ENCODE measurements at regions not wholly inside any gene's neighbourhood (a gene's known extent, or its start where the extent isn't known, plus 50 kb on each side); places are given as distances from the start of the nearest gene placed in this dataset.

DNA sequence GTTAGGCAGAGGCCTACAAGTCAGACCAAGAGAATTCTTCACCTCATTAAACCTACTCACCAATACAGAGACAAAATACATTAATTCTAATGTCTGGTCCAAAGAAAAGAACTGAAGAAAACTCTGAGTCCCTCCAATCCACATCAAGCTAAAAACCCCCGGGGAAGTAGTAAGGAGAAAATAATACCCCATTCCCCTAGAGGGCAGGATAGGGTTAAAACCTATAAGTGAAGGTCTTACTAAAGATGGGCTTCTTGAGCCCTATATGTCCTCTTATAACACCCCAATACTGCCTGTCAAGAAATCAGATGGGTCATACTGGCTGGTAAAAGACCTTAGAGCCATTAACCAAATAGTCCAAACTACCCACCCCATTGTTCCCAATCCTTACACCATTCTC is 141.3 kb upstream of the TMEM106B start:
- DNase-seq, result no peak

- no peak for DNase-seq
Observed at GRCh38 chr7:12074889-12075288, 136.2 kb upstream of the TMEM106B start.

DNA sequence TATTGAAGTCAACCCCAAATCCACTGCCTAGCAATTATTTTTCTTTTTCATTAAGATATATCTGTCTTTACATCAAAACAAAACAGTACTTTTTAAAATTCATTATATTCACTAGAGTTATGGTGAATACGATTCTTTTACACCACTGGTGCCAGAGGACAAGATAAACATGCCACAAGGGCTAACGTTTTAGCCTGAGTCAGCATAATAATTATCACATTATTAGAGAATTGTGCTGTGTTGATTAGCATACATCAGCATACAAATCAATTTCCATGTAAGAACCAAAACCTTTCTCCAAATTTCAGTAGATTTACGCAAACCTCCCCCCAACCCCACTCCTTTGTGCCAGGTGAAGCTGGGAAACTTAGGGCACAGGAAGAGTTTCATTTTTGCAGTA is 131.1 kb upstream of the TMEM106B start:
- DNase-seq, result no peak

GRCh38 chr7:12085516-12085915 is 125.6 kb upstream of the TMEM106B start:
- DNase-seq, result no peak

DNA sequence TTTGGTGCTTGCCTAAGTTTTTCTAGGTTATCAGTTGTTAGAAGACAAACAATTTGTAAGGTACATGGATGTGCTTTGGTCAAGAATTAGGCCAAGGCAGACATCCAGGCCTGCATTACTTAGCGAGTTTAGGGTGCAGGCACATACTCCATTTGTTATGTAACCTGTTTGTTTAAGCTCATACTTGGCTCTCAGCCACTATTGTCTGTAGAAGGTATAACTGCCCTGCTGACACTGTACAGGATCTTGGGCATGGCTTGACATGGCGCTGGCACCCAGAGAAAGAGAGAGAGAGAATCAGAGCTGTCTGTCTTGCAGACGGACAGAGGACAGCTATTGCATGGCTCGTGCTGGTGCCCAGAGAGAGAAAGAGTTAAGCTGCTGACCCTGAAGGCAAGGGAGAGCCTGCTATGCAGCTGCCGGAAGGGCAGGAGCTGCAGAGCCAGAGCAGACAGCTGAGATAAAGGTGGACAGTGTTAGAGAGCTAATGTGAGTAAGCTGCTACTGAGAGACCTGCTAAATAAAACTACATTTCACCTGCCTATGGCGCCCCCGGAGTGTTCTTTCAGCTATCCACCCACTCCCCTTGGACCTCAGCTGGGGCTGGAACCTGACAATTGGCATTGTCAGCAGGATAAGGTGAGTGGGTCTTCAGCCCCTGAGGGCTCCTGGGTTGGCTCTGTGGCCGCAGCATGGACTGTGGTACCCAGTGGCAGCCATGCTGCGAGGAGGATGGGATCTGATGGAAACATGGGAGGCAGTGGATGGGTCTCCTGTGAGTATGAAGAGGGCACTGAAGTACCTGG is 120.9 kb upstream of the TMEM106B start:
- DNase-seq, result no peak

DNA sequence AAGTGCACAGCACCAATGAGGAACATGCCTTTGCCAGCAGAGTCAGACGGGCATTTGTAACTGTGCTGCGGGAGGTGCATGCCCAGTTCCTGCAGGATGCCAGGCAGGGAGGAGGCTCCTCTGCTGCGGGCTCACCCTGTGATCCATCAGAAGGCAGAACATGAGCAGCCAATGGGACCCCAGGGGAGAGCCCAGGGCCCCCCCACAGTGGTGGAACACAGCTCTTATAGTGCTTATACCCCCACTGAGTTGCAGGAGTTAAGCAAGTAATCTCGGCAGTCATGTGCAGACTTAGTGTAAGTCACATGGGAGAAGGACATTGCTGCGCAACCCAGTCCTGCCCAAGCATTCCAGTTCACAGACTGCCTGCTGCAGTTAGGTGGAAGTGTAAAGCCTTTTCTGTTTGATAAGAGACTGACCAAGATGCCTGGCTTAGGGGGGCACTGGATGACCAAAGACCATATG is 120.3 kb upstream of the TMEM106B start:
- peak in 1 of 56 donors; percentile 4 for DNase-seq

- DNase-seq, result no peak
Observed at GRCh38 chr7:12091231-12091630, 119.9 kb upstream of the TMEM106B start.

- no peak for DNase-seq
Observed at GRCh38 chr7:12092499-12093130, 118.5 kb upstream of the TMEM106B start.

- no peak for DNase-seq
Observed at GRCh38 chr7:12093365-12093764, 117.7 kb upstream of the TMEM106B start.

- no peak for DNase-seq
Observed at GRCh38 chr7:12094365-12094921, 116.7 kb upstream of the TMEM106B start.

DNA sequence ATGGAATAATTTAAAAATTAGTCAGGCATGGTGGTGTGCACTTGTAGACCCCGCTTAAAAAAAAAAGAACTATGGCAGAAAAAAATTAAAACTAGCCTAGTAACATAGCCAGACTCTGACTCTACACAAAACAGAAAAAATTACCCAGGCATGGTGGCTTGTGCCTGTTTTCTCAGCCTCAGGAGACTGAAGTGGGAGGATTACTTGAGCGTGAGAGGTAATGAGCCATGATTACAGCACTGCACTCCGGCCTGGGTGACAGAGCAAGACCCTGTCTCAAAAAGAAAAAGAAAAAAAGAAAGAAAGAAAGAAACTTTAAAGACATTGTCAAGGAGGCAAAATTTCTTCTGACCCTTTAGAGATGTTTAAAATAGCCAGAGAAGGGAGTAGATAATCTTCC is 109.0 kb upstream of the TMEM106B start:
- no peak for DNase-seq

DNA sequence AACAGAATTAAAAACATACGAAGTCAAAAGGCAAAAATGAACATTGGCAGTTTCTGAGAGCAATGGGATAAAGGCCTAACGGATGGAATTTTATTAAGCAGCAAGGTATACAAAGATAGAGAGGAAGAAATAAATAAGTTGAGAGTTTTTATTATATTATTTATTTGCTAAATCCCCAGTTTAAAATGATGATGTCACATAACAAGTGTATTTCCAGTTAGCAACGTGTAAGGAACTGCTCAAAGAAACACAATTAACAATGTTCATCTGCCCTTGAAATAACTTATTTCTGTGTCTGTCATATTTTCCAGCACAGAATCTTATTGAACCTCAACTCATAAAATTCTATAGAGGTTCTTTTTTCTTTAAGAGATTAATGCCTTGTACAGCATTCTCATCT is 108.6 kb upstream of the TMEM106B start:
- DNase-seq, result no peak

- no peak for DNase-seq
Observed at GRCh38 chr7:12103948-12104347, 107.1 kb upstream of the TMEM106B start.

GRCh38 chr7:12107381-12107780 is 103.7 kb upstream of the TMEM106B start:
- no peak for DNase-seq

DNA sequence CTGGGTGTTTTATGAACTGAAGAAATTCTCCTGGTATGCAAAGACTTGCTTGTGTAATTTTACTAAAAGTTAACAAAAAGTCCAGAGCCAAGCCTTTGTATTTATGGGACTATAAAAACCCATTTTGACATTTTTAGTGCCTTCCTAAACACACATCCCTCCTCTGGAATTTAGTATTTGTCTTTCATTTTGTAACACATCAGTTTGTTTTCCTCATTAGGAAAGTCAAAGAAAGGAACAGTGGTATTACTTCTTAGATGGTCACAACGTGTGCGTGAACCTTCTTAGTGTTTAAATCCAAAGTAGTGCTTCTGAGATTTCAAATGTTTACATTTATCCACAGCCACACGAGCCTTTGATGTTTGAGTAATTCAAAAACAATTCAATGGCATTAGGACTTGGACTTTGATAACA is 103.2 kb upstream of the TMEM106B start:
- DNase-seq, result no peak

DNA sequence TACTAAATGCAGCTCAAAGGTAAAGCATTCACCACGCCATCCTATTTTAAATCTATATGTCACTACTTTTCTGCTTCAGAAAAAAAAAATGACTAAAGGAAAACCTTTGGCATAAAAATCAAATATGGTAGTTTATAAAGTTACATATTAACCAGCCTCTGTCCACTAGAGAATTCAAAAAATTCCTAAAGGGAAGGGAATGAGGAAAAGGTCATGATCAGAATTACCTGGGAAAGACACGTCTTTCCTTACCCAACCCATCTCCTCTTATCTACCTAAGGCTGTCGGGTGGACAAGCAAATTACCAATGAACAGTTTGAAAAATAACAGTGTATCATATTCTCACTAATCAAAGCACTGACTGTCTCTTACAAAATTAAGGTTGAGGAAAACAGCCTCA is 100.7 kb upstream of the TMEM106B start:
- DNase-seq, result no peak

DNA sequence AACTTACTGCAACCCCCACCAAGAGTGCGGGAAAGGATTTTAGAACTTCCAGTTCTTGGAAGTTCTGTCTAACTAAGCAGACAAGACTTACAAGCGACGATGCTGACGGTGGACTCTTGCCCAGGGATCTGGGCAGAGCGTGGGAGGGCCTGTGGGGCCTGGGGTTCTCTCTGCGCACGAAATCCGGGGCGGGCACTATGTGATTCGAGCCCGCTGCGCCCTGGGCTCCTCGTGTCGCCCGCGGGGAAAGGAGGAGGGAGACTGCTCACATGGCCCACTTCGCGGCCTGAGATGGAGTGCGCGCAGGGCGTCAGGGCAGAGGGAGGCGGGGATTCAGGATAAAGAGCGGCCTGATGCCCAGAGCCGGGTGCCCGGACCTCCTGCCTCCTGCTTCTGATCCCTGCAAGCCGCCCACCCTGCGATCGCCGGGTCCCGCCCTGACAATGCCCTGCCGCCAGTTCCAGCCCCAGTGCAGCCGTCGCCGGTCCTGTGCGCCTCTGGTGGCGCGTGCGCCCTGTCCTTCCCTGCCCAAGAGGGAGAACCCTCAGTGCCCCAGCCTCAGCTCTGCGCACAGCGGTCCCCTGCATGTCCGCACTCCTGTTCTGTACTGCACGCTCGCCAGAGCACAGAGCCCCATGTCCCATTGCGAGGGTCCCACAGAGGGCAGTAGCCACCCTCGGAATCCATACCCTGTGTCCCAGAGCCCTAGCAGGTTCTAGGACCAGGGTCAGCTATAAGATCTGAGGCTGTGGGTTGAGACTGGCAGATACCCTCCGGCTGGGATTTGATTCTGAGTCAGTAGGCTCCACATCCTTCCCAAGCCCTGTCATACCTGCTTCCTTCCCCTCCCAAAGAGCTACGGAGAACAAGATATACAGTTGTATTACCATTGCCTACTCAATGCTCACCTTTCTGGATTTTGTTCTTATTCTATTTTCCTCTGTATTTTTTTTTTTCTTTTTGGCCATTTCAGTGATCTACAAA is 99.4 kb upstream of the TMEM106B start:
- peak in 31 of 56 donors; percentile 5 to 66 (median 32) for DNase-seq

DNA sequence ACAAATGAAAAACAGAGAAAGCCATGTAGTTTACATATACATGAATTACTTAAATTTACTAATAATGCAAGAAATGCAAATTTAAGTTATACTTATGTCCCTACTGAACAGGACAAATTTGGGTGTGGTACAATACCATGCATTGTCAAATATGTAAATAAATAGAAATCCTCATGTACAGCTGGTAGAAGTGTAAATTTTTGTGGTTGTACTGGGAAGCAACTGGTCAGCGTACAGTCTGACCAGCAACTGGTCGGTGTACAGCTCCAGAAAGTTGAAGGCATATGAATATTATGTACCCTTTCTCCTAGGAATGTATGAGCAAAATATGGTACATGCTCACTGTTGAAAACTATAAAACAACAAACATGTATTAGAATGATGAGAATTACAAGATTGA is 93.9 kb upstream of the TMEM106B start:
- no peak for DNase-seq

DNA sequence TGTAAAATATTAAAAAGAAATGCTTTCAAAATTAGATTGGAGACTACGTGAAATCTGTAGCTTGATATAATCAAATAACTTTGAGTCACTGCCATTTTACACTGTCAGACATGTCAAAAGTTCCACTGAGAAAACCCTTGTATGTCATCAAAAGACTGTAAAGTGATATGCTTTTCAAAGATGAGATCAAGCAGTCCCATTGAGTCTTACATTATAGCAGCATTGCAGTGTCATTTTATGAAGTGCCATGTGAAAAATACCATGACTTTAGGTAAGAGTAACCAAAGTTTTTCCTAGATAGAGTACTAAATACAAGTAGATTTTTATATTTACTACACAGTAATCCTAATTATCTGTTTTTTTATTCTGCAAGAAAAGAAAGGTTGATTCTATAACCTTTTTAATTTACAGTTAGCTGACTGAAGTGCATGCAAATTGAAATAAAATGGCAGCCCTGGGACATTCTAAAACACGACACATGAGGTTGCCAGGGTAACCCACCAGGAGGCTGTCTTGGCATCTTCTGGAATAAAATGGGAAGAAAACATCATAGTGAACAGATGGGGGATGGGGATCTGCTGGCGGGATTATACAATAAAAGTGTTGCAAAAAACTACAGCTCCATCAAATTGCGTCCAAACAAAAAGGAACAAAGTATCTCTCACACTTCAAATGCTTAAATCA is 91.3 kb upstream of the TMEM106B start:
- peak in 7 of 56 donors; percentile 0 to 13 (median 1) for DNase-seq

GRCh38 chr7:12120632-12121031 is 90.5 kb upstream of the TMEM106B start:
- DNase-seq, result no peak

- DNase-seq, result no peak
Observed at GRCh38 chr7:12123172-12123571, 87.9 kb upstream of the TMEM106B start.

Data from amygdala (tissue), 56 donors.